ENCODE measurements at regions not wholly inside any gene's neighbourhood (a gene's known extent, or its start where the extent isn't known, plus 50 kb on each side); places are given as distances from the start of the nearest gene placed in this dataset.
"Not testable (repeated sequence)": the region's sequence is repeated elsewhere in the genome, so short reads cannot be mapped to it uniquely, and the experiment has no call there.

- DNase-seq (ENCODE audit: low spot score), result no peak
- TF ChIP-seq CTCF (IDR thresholded peaks at IDR 0.05; ENCODE audit: extremely low read depth, missing control alignments), result no peak
Observed at GRCh38 chr10:125238682-125239081, 78.3 kb upstream of the CTBP2 start.

- DNase-seq (ENCODE audit: low spot score), result no peak
- no peak for TF ChIP-seq CTCF (IDR thresholded peaks at IDR 0.05; ENCODE audit: extremely low read depth, missing control alignments)
Observed at GRCh38 chr10:125236091-125236490, 75.7 kb upstream of the CTBP2 start.

GRCh38 chr10:125235093-125236069, 75.0 kb upstream of the CTBP2 start:
- DNase-seq (ENCODE audit: low spot score), result no peak
- TF ChIP-seq CTCF (IDR thresholded peaks at IDR 0.05; ENCODE audit: extremely low read depth, missing control alignments), result no peak

GRCh38 chr10:125234576-125234975, 74.2 kb upstream of the CTBP2 start:
- DNase-seq (ENCODE audit: low spot score), result not testable (repeated sequence)

- no peak for TF ChIP-seq CTCF (IDR thresholded peaks at IDR 0.05; ENCODE audit: extremely low read depth, missing control alignments)
- no peak for DNase-seq (ENCODE audit: low spot score)
Observed at GRCh38 chr10:125233726-125234125, 73.4 kb upstream of the CTBP2 start.

GRCh38 chr10:125232841-125233240, 72.5 kb upstream of the CTBP2 start:
- DNase-seq (ENCODE audit: low spot score), result no peak
- no peak for TF ChIP-seq CTCF (IDR thresholded peaks at IDR 0.05; ENCODE audit: extremely low read depth, missing control alignments)

- TF ChIP-seq CTCF (IDR thresholded peaks at IDR 0.05; ENCODE audit: extremely low read depth, missing control alignments), result no peak
- DNase-seq (ENCODE audit: low spot score), result no peak
Observed at GRCh38 chr10:125231813-125232475, 71.6 kb upstream of the CTBP2 start.

Measured in GM20000 (cell line).